ENCODE measurements at regions not wholly inside any gene's neighbourhood (a gene's known extent, or its start where the extent isn't known, plus 50 kb on each side); places are given as distances from the start of the nearest gene placed in this dataset.

- Histone ChIP-seq H2BK20ac (ENCODE audit: low read depth, low read length) (no peak overlapping the region), H2AK9ac (replicated peaks; ENCODE audit: low read depth, low read length, poor library complexity) (no peak overlapping the region), H4K5ac (ENCODE audit: low read depth, low read length) (no peak overlapping the region), H3K14ac (replicated peaks; ENCODE audit: low read depth, low read length) (no peak overlapping the region), H2BK5ac (ENCODE audit: low read depth, low read length, poor library complexity, severe bottlenecking) (no peak overlapping the region), H3K4me3 (ENCODE audit: insufficient read depth, low read depth, low read length) (no peak overlapping the region), H3K9ac (ENCODE audit: low read depth, low read length) (no peak overlapping the region), H3K27me3 (ENCODE audit: control insufficient read depth, insufficient read depth, low read length) (no peaks in the 10 kb centered on the region), H3K18ac (ENCODE audit: low read depth, low read length) (no peak overlapping the region), H4K20me1 (ENCODE audit: insufficient read depth, low read length) (no peaks in the 10 kb centered on the region), H2BK120ac (ENCODE audit: low read depth, low read length) (no peak overlapping the region), H4K8ac (ENCODE audit: low read depth in 2 of 2, low read length in 2 of 2) (no peak overlapping the region), H3K9me3 (ENCODE audit: control insufficient read depth, insufficient read depth, low read length) (no peaks in the 10 kb centered on the region), H3K9me1 (ENCODE audit: insufficient read depth, low read length) (no peaks in the 10 kb centered on the region), H2BK15ac (ENCODE audit: low read depth, low read length) (no peak overlapping the region), H3K79me1 (ENCODE audit: low read depth in 1 of 2, low read length in 2 of 2) (no peaks in the 10 kb centered on the region), H3K4me1 (ENCODE audit: control insufficient read depth, insufficient read depth, low read length) (no peaks in the 10 kb centered on the region), H3K4me2 (ENCODE audit: low read depth, low read length) (no peak overlapping the region), H4K91ac (ENCODE audit: insufficient read depth, low read depth, low read length) (no peak overlapping the region), H3K23ac (ENCODE audit: low read depth, low read length) (no peak overlapping the region), H2AK5ac (ENCODE audit: low read depth, low read length) (no peak overlapping the region), H3K36me3 (ENCODE audit: control insufficient read depth, insufficient read depth, low read length) (no peaks in the 10 kb centered on the region), H3K27ac (ENCODE audit: insufficient read depth, low read length) (no peak overlapping the region), H3K56ac (ENCODE audit: extremely low read depth, insufficient read depth, low read length) (no peak overlapping the region), H2AFZ (replicated peaks; ENCODE audit: low read length, poor library complexity) (no peak overlapping the region), H3K4ac (ENCODE audit: low read depth, low read length) (no peak overlapping the region)
- DNase-seq (no peak), ATAC-seq (ENCODE audit: low read depth) (no peak)
- TF ChIP-seq MAZ (IDR thresholded peaks at IDR 0.05; ENCODE audit: borderline replicate concordance, low read depth, low read length), result no peak
- TF ChIP-seq NFE2L2 (IDR thresholded peaks at IDR 0.05; ENCODE audit: low read depth, low read length), result no peak
- no peak for TF ChIP-seq RFX5 (IDR thresholded peaks at IDR 0.05; ENCODE audit: low read depth, low read length)
- no peak for TF ChIP-seq ELK1 (IDR thresholded peaks at IDR 0.05; ENCODE audit: borderline replicate concordance, low read depth, low read length)
- no peak for TF ChIP-seq CEBPB (IDR thresholded peaks at IDR 0.05; ENCODE audit: low read depth, low read length)
- TF ChIP-seq RCOR1 (IDR thresholded peaks at IDR 0.05; ENCODE audit: insufficient replicate concordance, low read length), result no peak
- TF ChIP-seq BHLHE40 (IDR thresholded peaks at IDR 0.05; ENCODE audit: low read depth, low read length), result no peak
- no peak for TF ChIP-seq CHD1 (IDR thresholded peaks at IDR 0.05; ENCODE audit: low read depth, low read length)
- TF ChIP-seq SMC3 (IDR thresholded peaks at IDR 0.05; ENCODE audit: low read depth, low read length), result no peak
- no peak for TF ChIP-seq RAD21 (IDR thresholded peaks at IDR 0.05; ENCODE audit: low read length)
- TF ChIP-seq CTCF (conservative IDR thresholded peaks at IDR 0.05; ENCODE audit: low read depth, low read length), result no peak
- no peak for TF ChIP-seq POLR2A (IDR thresholded peaks at IDR 0.05; ENCODE audit: low read depth, low read length)
- TF ChIP-seq FOS (IDR thresholded peaks at IDR 0.05; ENCODE audit: low read depth, low read length), result no peak
- no peak for TF ChIP-seq USF2 (IDR thresholded peaks at IDR 0.05; ENCODE audit: low read depth, low read length)
- TF ChIP-seq MXI1 (IDR thresholded peaks at IDR 0.05; ENCODE audit: borderline replicate concordance, low read depth, low read length), result no peak
- TF ChIP-seq MAFK (IDR thresholded peaks at IDR 0.05; ENCODE audit: low read depth, low read length), result no peak
- dilution Hi-C loops (cut with HindIII; ENCODE audit: low sequenced_read_pairs, unreplicated experiment) (no loop called here), intact Hi-C loops (cut with micrococcal nuclease) (no loop called here), in situ Hi-C loops (cut with MboI; ENCODE audit: low sequenced_read_pairs) (no loop called here)
- ChIA-PET CTCF (no interaction called here), POLR2A (ENCODE audit: unreplicated experiment) (no interaction called here)
- no TSS peak for BruUV-seq (replicated peaks)
- WGBS, 2 experiments (ENCODE audit: extremely low coverage in 2 of 2, insufficient read length in 1 of 2), result no CpG with 5 or more reads among the region's 4 CpGs
Measured at GRCh38 chr11:104688731-104689130, 209.5 kb downstream of the CASP12 start.

All from IMR-90 (cell line).